ENCODE measurements at regions not wholly inside any gene's neighbourhood (a gene's known extent, or its start where the extent isn't known, plus 50 kb on each side); places are given as distances from the start of the nearest gene placed in this dataset.

DNA sequence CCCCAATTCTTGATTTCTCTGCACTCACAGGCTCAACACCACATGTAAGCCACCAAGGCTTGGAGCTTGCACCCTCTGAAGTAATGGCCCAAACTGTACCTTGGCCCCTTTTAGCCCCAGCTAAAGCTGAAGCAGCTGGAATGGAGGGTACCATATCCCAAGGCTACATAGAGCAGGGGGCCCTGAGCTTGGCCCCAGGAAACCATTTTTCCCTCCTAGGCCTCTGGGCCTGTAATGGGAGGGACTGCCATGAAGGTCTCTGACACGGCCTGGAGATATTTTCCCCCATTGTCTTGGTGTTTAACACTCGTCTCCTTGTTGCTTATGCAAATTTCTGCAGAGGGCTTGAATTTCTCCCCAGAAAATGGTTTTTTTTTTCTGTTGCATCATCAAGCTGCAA, 69.7 kb downstream of the SKA1 start:
- no peak overlapping the region for H4K8ac ChIP-seq (ENCODE audit: low read depth, low read length)
- no peak overlapping the region for H3K23ac ChIP-seq (ENCODE audit: low read length)
- no peaks in the 10 kb centered on the region for H3K36me3 ChIP-seq (ENCODE audit: control insufficient read depth, insufficient read depth, low read length)
- H3K4me3 ChIP-seq (ENCODE audit: low read length): no peak overlapping the region
- H3K18ac ChIP-seq (ENCODE audit: low read length): no peak overlapping the region
- no peak overlapping the region for H3K27ac ChIP-seq (ENCODE audit: low read depth, low read length)
- no peaks in the 10 kb centered on the region for H3K79me2 ChIP-seq (ENCODE audit: control insufficient read depth, insufficient read depth, low read length)
- no peak overlapping the region for H2AK5ac ChIP-seq (ENCODE audit: low read length)
- WGBS (ENCODE audit: extremely low coverage, insufficient coverage, low lambda C conversion rate): no CpG with 5 or more reads among the region's 2 CpGs
- H2BK5ac ChIP-seq (ENCODE audit: low read length): no peak overlapping the region
- H3K4ac ChIP-seq (ENCODE audit: low read depth, low read length): no peak overlapping the region
- no peak overlapping the region for H2BK120ac ChIP-seq (ENCODE audit: low read depth, low read length)
- no peak overlapping the region for H2BK15ac ChIP-seq (replicated peaks; ENCODE audit: low read depth)
- DNase-seq: no peak
- no peaks in the 10 kb centered on the region for H3K27me3 ChIP-seq (ENCODE audit: insufficient read depth, low read length, poor library complexity)
- H4K5ac ChIP-seq (ENCODE audit: low read length): no peak overlapping the region
- no peaks in the 10 kb centered on the region for H3K4me1 ChIP-seq (ENCODE audit: control insufficient read depth, low read depth, low read length)
- no peak overlapping the region for H3K4me2 ChIP-seq (ENCODE audit: low read length)
- no peak overlapping the region for H3K9ac ChIP-seq (ENCODE audit: low read length)
- no peaks in the 10 kb centered on the region for H3K79me1 ChIP-seq (ENCODE audit: low read length)
- no peak overlapping the region for H3K56ac ChIP-seq (ENCODE audit: low read length)

- Histone ChIP-seq H2BK5ac (ENCODE audit: low read length) (no peak overlapping the region), H3K79me1 (ENCODE audit: low read length) (no peaks in the 10 kb centered on the region), H2AK5ac (ENCODE audit: low read length) (no peak overlapping the region), H3K27ac (ENCODE audit: low read depth, low read length) (no peak overlapping the region), H3K4me1 (ENCODE audit: control insufficient read depth, low read depth, low read length) (no peaks in the 10 kb centered on the region), H3K79me2 (ENCODE audit: control insufficient read depth, insufficient read depth, low read length) (no peaks in the 10 kb centered on the region), H2BK15ac (replicated peaks; ENCODE audit: low read depth) (no peak overlapping the region), H3K4ac (ENCODE audit: low read depth, low read length) (no peak overlapping the region), H3K9ac (ENCODE audit: low read length) (no peak overlapping the region), H2BK120ac (ENCODE audit: low read depth, low read length) (no peak overlapping the region), H3K36me3 (ENCODE audit: control insufficient read depth, insufficient read depth, low read length) (no peaks in the 10 kb centered on the region), H3K23ac (ENCODE audit: low read length) (no peak overlapping the region), H3K18ac (ENCODE audit: low read length) (no peak overlapping the region), H3K4me3 (ENCODE audit: low read length) (no peak overlapping the region), H3K56ac (ENCODE audit: low read length) (no peak overlapping the region), H4K5ac (ENCODE audit: low read length) (no peak overlapping the region), H3K4me2 (ENCODE audit: low read length) (no peak overlapping the region), H3K27me3 (ENCODE audit: insufficient read depth, low read length, poor library complexity) (no peaks in the 10 kb centered on the region), H4K8ac (ENCODE audit: low read depth, low read length) (no peak overlapping the region)
- no CpG with 5 or more reads among the region's 2 CpGs for WGBS (ENCODE audit: extremely low coverage, insufficient coverage, low lambda C conversion rate)
- no peak for DNase-seq
Measured at GRCh38 chr18:50446629-50447028, 71.8 kb downstream of the SKA1 start.

DNA sequence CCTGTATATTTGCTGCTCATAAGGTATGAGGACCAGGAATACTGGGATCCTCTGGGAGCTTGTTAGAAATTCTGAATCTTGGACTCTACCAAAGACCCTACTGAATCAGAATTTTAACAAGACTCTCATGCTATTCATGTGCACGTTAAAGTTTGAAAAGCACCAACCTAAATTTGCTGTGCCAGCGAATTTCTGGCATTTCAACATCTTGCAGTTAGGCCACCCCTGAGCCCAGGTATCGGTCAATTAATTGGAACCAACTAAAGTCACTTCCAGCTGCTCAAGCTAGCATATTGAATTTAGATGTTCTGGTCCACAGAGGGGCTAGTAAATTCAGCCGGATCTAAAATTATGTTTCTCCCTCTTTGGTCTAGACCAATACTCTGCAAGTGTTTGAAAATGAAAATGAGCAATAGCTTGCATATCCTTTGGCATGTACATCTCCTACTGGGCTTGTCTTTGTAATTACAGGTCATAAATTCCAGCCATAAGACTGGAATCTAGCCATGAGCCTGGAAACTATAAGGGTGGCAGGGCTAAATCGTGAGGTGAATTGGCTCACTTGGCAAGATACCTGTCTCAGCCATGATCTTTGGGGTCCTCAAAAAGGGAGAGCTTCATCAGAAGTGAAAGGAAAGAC, 72.4 kb downstream of the SKA1 start:
- Histone ChIP-seq H3K27me3 (ENCODE audit: insufficient read depth, low read length, poor library complexity) (no peaks in the 10 kb centered on the region), H3K18ac (ENCODE audit: low read length) (no peak overlapping the region), H3K79me1 (ENCODE audit: low read length) (no peaks in the 10 kb centered on the region), H4K8ac (ENCODE audit: low read depth, low read length) (no peak overlapping the region), H3K23ac (ENCODE audit: low read length) (no peak overlapping the region), H3K79me2 (ENCODE audit: control insufficient read depth, insufficient read depth, low read length) (no peaks in the 10 kb centered on the region), H3K4me1 (ENCODE audit: control insufficient read depth, low read depth, low read length) (no peaks in the 10 kb centered on the region), H3K56ac (ENCODE audit: low read length) (no peak overlapping the region), H3K4me2 (ENCODE audit: low read length) (no peak overlapping the region), H2BK120ac (ENCODE audit: low read depth, low read length) (no peak overlapping the region), H2BK15ac (replicated peaks; ENCODE audit: low read depth) (no peak overlapping the region), H3K27ac (ENCODE audit: low read depth, low read length) (no peak overlapping the region), H2AK5ac (ENCODE audit: low read length) (no peak overlapping the region), H2BK5ac (ENCODE audit: low read length) (no peak overlapping the region), H3K36me3 (ENCODE audit: control insufficient read depth, insufficient read depth, low read length) (no peaks in the 10 kb centered on the region), H3K4me3 (ENCODE audit: low read length) (no peak overlapping the region), H4K5ac (ENCODE audit: low read length) (no peak overlapping the region), H3K9ac (ENCODE audit: low read length) (no peak overlapping the region), H3K4ac (ENCODE audit: low read depth, low read length) (no peak overlapping the region)
- no peak for DNase-seq
- WGBS (ENCODE audit: extremely low coverage, insufficient coverage, low lambda C conversion rate): no CpG with 5 or more reads among the region's 5 CpGs

DNA sequence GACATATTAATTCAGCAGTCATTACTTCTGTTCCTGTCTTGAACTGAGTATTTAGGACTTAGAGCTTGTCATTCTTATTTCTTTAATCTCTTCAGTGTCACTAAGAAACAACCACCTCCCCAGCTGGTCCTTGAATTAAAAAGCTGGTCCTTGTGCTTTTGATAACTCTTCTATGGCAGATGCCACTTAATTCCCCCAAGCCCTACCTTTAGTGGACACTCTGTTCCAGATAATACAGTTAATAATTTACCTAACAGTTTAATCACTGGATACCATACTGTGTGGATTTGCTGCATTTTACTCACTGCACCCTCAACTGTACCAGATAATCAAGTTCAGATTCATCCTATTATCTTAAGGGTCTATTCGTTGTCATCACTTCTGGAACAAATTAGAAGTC, 73.1 kb downstream of the SKA1 start:
- Histone ChIP-seq H4K5ac (ENCODE audit: low read length) (no peak overlapping the region), H2BK15ac (replicated peaks; ENCODE audit: low read depth) (no peak overlapping the region)

DNA sequence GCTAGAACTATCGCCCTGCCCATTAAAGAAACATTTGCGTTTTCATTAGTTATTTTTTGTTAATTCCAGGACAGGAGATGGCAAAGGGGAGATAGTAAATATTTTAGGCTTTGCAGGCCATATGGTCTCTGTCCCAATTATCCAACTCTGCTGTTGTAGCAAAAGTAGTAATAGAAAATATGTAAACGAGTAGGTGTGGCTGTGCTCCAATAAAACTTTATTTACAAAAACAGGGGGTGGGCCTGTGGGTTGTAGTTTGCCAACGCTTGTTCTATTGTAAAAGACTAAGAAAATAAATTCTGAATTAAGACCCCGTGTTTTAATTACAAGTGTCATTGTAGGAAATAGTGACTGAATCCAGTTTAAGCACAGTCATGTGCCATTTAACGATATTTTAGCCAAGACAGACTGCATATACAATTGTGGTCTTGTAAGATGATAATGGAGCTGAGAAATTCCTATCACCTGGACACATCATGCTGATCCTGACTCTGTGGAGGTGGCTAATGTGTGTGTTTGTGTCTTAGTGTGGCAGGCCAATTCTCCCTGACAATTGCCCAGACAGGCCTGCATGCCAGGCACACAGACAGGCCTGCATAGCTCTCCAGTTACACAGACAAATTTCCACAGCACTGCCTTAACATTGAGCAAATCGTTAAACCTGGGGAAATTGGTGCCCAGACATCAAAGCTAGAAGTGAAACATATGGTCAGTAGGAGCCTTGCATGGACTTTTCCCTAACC, 76.4 kb downstream of the SKA1 start:
- no peaks in the 10 kb centered on the region for H3K79me1 ChIP-seq (ENCODE audit: low read length)
- H3K36me3 ChIP-seq (ENCODE audit: control insufficient read depth, insufficient read depth, low read length): no peaks in the 10 kb centered on the region
- no peak overlapping the region for H2BK120ac ChIP-seq (ENCODE audit: low read depth, low read length)
- no peak overlapping the region for H3K56ac ChIP-seq (ENCODE audit: low read length)
- H2AK5ac ChIP-seq (ENCODE audit: low read length): no peak overlapping the region
- H3K79me2 ChIP-seq (ENCODE audit: control insufficient read depth, insufficient read depth, low read length): no peaks in the 10 kb centered on the region
- peak overlapping the region; percentile 60 for H3K23ac ChIP-seq (ENCODE audit: low read length)
- no peaks in the 10 kb centered on the region for H3K27me3 ChIP-seq (ENCODE audit: insufficient read depth, low read length, poor library complexity)
- DNase-seq: no peak
- no peak overlapping the region for H3K4ac ChIP-seq (ENCODE audit: low read depth, low read length)
- H3K4me1 ChIP-seq (ENCODE audit: control insufficient read depth, low read depth, low read length): no peaks in the 10 kb centered on the region
- H3K27ac ChIP-seq (ENCODE audit: low read depth, low read length): no peak overlapping the region
- H4K8ac ChIP-seq (ENCODE audit: low read depth, low read length): no peak overlapping the region
- no peak overlapping the region for H4K5ac ChIP-seq (ENCODE audit: low read length)
- WGBS (ENCODE audit: extremely low coverage, insufficient coverage, low lambda C conversion rate): no CpG with 5 or more reads among the region's 7 CpGs
- no peak overlapping the region for H3K9ac ChIP-seq (ENCODE audit: low read length)
- H3K18ac ChIP-seq (ENCODE audit: low read length): no peak overlapping the region
- no peak overlapping the region for H3K4me2 ChIP-seq (ENCODE audit: low read length)
- H2BK15ac ChIP-seq (replicated peaks; ENCODE audit: low read depth): no peak overlapping the region
- no peak overlapping the region for H3K4me3 ChIP-seq (ENCODE audit: low read length)
- H2BK5ac ChIP-seq (ENCODE audit: low read length): no peak overlapping the region

More for the DNA sequence above, 73.1 kb downstream of the SKA1 start:
- Histone ChIP-seq H2BK120ac (ENCODE audit: low read depth, low read length) (no peak overlapping the region), H3K4me3 (ENCODE audit: low read length) (no peak overlapping the region), H2BK5ac (ENCODE audit: low read length) (no peak overlapping the region), H3K79me2 (ENCODE audit: control insufficient read depth, insufficient read depth, low read length) (no peaks in the 10 kb centered on the region), H3K27me3 (ENCODE audit: insufficient read depth, low read length, poor library complexity) (no peaks in the 10 kb centered on the region), H3K18ac (ENCODE audit: low read length) (no peak overlapping the region), H3K36me3 (ENCODE audit: control insufficient read depth, insufficient read depth, low read length) (no peaks in the 10 kb centered on the region), H3K9ac (ENCODE audit: low read length) (no peak overlapping the region), H2AK5ac (ENCODE audit: low read length) (no peak overlapping the region), H3K4me2 (ENCODE audit: low read length) (no peak overlapping the region), H3K4ac (ENCODE audit: low read depth, low read length) (no peak overlapping the region), H3K4me1 (ENCODE audit: control insufficient read depth, low read depth, low read length) (no peaks in the 10 kb centered on the region), H3K27ac (ENCODE audit: low read depth, low read length) (no peak overlapping the region), H3K23ac (ENCODE audit: low read length) (no peak overlapping the region), H4K8ac (ENCODE audit: low read depth, low read length) (no peak overlapping the region), H3K56ac (ENCODE audit: low read length) (no peak overlapping the region), H3K79me1 (ENCODE audit: low read length) (no peaks in the 10 kb centered on the region)
- DNase-seq: no peak
- no CpG with 5 or more reads among the region's 1 CpG for WGBS (ENCODE audit: extremely low coverage, insufficient coverage, low lambda C conversion rate)

All from mesendoderm (in vitro differentiated cells).